ENCODE measurements at regions not wholly inside any gene's neighbourhood (a gene's known extent, or its start where the extent isn't known, plus 50 kb on each side); places are given as distances from the start of the nearest gene placed in this dataset.

GRCh38 chr10:131573707-131574106 lies 262.2 kb upstream of the TCERG1L start (continued):
- TF ChIP-seq, protein P1, sequence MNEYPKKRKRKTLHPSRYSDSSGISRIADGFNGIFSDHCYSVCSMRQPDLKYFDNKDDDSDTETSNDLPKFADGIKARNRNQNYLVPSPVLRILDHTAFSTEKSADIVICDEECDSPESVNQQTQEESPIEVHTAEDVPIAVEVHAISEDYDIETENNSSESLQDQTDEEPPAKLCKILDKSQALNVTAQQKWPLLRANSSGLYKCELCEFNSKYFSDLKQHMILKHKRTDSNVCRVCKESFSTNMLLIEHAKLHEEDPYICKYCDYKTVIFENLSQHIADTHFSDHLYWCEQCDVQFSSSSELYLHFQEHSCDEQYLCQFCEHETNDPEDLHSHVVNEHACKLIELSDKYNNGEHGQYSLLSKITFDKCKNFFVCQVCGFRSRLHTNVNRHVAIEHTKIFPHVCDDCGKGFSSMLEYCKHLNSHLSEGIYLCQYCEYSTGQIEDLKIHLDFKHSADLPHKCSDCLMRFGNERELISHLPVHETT (CRISPR knock-in tag; conservative IDR thresholded peaks at IDR 0.05), result no peak
- TF ChIP-seq ZNF225 (CRISPR knock-in tag; IDR thresholded peaks at IDR 0.05), result no peak
- no peak for TF ChIP-seq NFYB (CRISPR knock-in tag; IDR thresholded peaks at IDR 0.05)
- TF ChIP-seq RELA (CRISPR knock-in tag; IDR thresholded peaks at IDR 0.05), result no peak
- TF ChIP-seq ZSCAN12 (CRISPR knock-in tag; IDR thresholded peaks at IDR 0.05), result no peak
- no peak for TF ChIP-seq ZNF558 (CRISPR knock-in tag; IDR thresholded peaks at IDR 0.05; ENCODE audit: borderline replicate concordance)

DNA sequence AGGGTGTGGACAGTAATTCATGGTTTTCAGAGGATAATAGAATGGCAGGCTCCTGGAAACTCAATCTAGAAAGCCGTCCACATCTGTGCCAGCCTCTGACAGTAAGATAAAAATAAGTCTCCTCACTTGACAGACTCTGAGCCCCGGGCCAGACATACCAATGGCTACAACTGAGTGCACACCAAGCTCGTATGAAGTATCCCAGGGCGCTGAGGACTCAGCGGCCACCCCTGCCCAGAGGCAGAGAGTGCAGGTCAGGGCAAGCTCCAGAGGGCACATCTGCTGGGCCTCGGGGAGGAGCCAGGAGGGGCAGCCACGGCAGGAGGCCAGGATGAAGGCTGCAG lies 262.8 kb upstream of the TCERG1L start:
- no TSS peak for BruUV-seq (replicated peaks)
- Histone ChIP-seq H3K36me3 (replicated peaks in 1 of 2; ENCODE audit: control insufficient read depth in 1 of 2, insufficient read depth in 2 of 2, low read length in 2 of 2) (no peaks in the 10 kb centered on the region), H3K79me2 (ENCODE audit: insufficient read depth, low read length) (no peaks in the 10 kb centered on the region), H2AFZ (ENCODE audit: low read length) (no peak overlapping the region), H3K4me3 (replicated peaks in 1 of 3; ENCODE audit: insufficient read depth in 1 of 3, low read depth in 2 of 3, low read length in 3 of 3) (no peak overlapping the region), H3K9me3 (ENCODE audit: low read length) (no peaks in the 10 kb centered on the region), H3K27ac (ENCODE audit: extremely low read length, insufficient read depth, low read length) (no peak overlapping the region), H3K27me3 (ENCODE audit: control insufficient read depth in 1 of 2, insufficient read depth in 2 of 2, low read length in 2 of 2) (peaks cover 3 to 16% of the 10 kb centered on the region in 2 experiments; a peak in 4 of 5 replicates), H4K20me1 (ENCODE audit: insufficient read depth, low read length) (no peaks in the 10 kb centered on the region), H3K4me1 (ENCODE audit: insufficient read depth, low read length) (no peaks in the 10 kb centered on the region), H3K9ac (ENCODE audit: insufficient read depth, low read depth, low read length) (no peak overlapping the region), H3K4me2 (ENCODE audit: low read depth, low read length) (no peak overlapping the region)
- DNase-seq (ENCODE audit: low spot score) (no peak), FAIRE-seq (no peak), ATAC-seq (no peak)
- POLR2A ChIA-PET, result no interaction called here
- in situ Hi-C loops (cut with HindIII; ENCODE audit: extremely low pct_ligation_motif_present, low pct_unique_long_range_greater_than_20kb) (no loop called here), intact Hi-C loops (cut with micrococcal nuclease; ENCODE audit: unreplicated experiment) (no loop called here)
- TF ChIP-seq ZNF792 (CRISPR knock-in tag; IDR thresholded peaks at IDR 0.05) (no peak), ZBTB7A (CRISPR knock-in tag; IDR thresholded peaks at IDR 0.05) (no peak), PAX8 (CRISPR knock-in tag; IDR thresholded peaks at IDR 0.05; ENCODE audit: borderline replicate concordance) (no peak), NFKB2 (CRISPR knock-in tag; IDR thresholded peaks at IDR 0.05; ENCODE audit: borderline replicate concordance) (no peak), HNF4G (IDR thresholded peaks at IDR 0.05; ENCODE audit: borderline replicate concordance, low read depth, low read length) (no peak), HNF4G (CRISPR knock-in tag; IDR thresholded peaks at IDR 0.05; ENCODE audit: borderline replicate concordance, low read depth) (no peak), BCL6 (CRISPR knock-in tag; IDR thresholded peaks at IDR 0.05) (no peak), ZNF333 (CRISPR knock-in tag; IDR thresholded peaks at IDR 0.05; ENCODE audit: borderline replicate concordance) (no peak)
- CTCF ChIA-PET (ENCODE audit: low intra/inter-chr PET ratio, low total read pairs), result no interaction called here
- no CpG with 5 or more reads among the region's 7 CpGs for WGBS (ENCODE audit: low lambda C conversion rate)
